HEK293 (cell line): ENCODE measurements at regions not wholly inside any gene's neighbourhood (a gene's known extent, or its start where the extent isn't known, plus 50 kb on each side); places are given as distances from the start of the nearest gene placed in this dataset.
A peak's percentile ranks its signal among the peaks of the same experiment; 100 is the strongest.

Experiments
- CTCF ChIA-PET: fragments of 350-600 bp; formaldehyde crosslinking; extraction: SDS; loops from one replicate; lab custom pipeline; 2021; ENCODE audit warnings: antibody characterized with exemption; lab: Yijun Ruan, JAX
- POLR2A ChIA-PET: fragments of 300-600 bp; formaldehyde crosslinking; extraction: SDS; loops from one replicate; lab custom pipeline; 2020; ENCODE audit warnings: antibody characterized with exemption, inconsistent platforms; lab: Yijun Ruan, JAX
- H3K27ac ChIP-seq: fragments of 200-500 bp; sonication (Bioruptor generic); 2 replicates; pipeline ENCODE4 v1.5.1; 2014; ENCODE audit warnings: low read depth, low read length, control low read depth, inconsistent platforms; ENCODE audit errors: extremely low read depth
- H3K36me3 ChIP-seq, 2 experiments: fragments of 200-500 bp in 1 of 2; sonication (Bioruptor generic) in 1 of 2; 1 replicate in 1 of 2; 2 replicates in 1 of 2; pipeline ENCODE4 v1.5.1; 2014 to 2017; ENCODE audit warnings: inconsistent platforms in 2 of 2, low read length in 2 of 2; ENCODE audit not compliant: control insufficient read depth in 2 of 2, insufficient read depth in 1 of 2
- H3K4me1 ChIP-seq: fragments of 200-500 bp; sonication (Bioruptor generic); 2 replicates; pipeline ENCODE4 v1.5.1; 2014; ENCODE audit warnings: mild to moderate bottlenecking, low read length, inconsistent platforms; ENCODE audit not compliant: control insufficient read depth, insufficient read depth
- H3K4me3 ChIP-seq: 2 replicates; pipeline ENCODE4 v1.5.1; 2011; ENCODE audit warnings: low read depth, mild to moderate bottlenecking, control low read depth, low read length, moderate library complexity
- H3K9me3 ChIP-seq: fragments of 200-500 bp; sonication (Bioruptor generic); 2 replicates; pipeline ENCODE4 v1.5.1; 2014; ENCODE audit warnings: low read depth, low read length, inconsistent platforms; ENCODE audit not compliant: control insufficient read depth, insufficient read depth
- BCL11B ChIP-seq: fragments of 450-650 bp; formaldehyde crosslinking; IDR thresholded peaks from 2 replicates; pipeline ENCODE4 v1.5.1; 2016; ENCODE audit warnings: low read depth, missing biosample characterization, missing genetic modification characterization
- ZNF155 ChIP-seq: fragments of 450-650 bp; formaldehyde crosslinking; IDR thresholded peaks from 2 replicates; pipeline ENCODE4 v1.5.1; 2016; ENCODE audit warnings: missing biosample characterization, missing genetic modification characterization
- ZNF175 ChIP-seq: fragments of 450-650 bp; formaldehyde crosslinking; IDR thresholded peaks from 2 replicates; pipeline ENCODE4 v1.5.1; 2016; ENCODE audit warnings: missing biosample characterization, missing genetic modification characterization
- ZNF302 ChIP-seq: fragments of 450-650 bp; formaldehyde crosslinking; IDR thresholded peaks from 2 replicates; pipeline ENCODE4 v1.5.1; 2016; ENCODE audit warnings: missing biosample characterization, missing genetic modification characterization, low read depth
- ZNF600 ChIP-seq: fragments of 450-650 bp; formaldehyde crosslinking; IDR thresholded peaks from 2 replicates; pipeline ENCODE4 v1.5.1; 2016; ENCODE audit warnings: missing biosample characterization, missing genetic modification characterization
- ZNF654 ChIP-seq: fragments of 450-650 bp; formaldehyde crosslinking; IDR thresholded peaks from 2 replicates; pipeline ENCODE4 v1.5.1; 2016; ENCODE audit warnings: low read depth, missing biosample characterization, missing genetic modification characterization
- ZNF670 ChIP-seq: fragments of 450-650 bp; formaldehyde crosslinking; IDR thresholded peaks from 2 replicates; pipeline ENCODE4 v1.5.1; 2016; ENCODE audit warnings: missing biosample characterization, missing genetic modification characterization, low read depth
- ZNF776 ChIP-seq: fragments of 450-650 bp; formaldehyde crosslinking; IDR thresholded peaks from 2 replicates; pipeline ENCODE4 v1.5.0; 2017; ENCODE audit warnings: missing biosample characterization, missing genetic modification characterization, borderline replicate concordance
- TF ChIP-seq, protein P1 (sequence below): fragments of 450-650 bp; formaldehyde crosslinking; IDR thresholded peaks from 2 replicates; pipeline ENCODE4 v1.5.1; 2016; ENCODE audit warnings: missing biosample characterization, missing genetic modification characterization
- TF ChIP-seq, protein P2 (sequence below): fragments of 450-650 bp; formaldehyde crosslinking; IDR thresholded peaks from 2 replicates; pipeline ENCODE4 v1.5.1; 2016; ENCODE audit warnings: missing biosample characterization, missing genetic modification characterization
- TF ChIP-seq, protein P3 (sequence below): fragments of 450-650 bp; formaldehyde crosslinking; IDR thresholded peaks from 2 replicates; pipeline ENCODE4 v1.5.1; 2017; ENCODE audit warnings: missing biosample characterization, missing genetic modification characterization
- TF ChIP-seq, protein P4 (sequence below): fragments of 450-650 bp; formaldehyde crosslinking; IDR thresholded peaks from 2 replicates; pipeline ENCODE4 v1.5.1; 2017; ENCODE audit warnings: missing biosample characterization, missing genetic modification characterization
- TF ChIP-seq, protein P5 (sequence below): fragments of 450-650 bp; formaldehyde crosslinking; IDR thresholded peaks from 2 replicates; pipeline ENCODE4 v1.5.1; 2016; ENCODE audit warnings: missing biosample characterization, missing genetic modification characterization, low read depth

DNA sequence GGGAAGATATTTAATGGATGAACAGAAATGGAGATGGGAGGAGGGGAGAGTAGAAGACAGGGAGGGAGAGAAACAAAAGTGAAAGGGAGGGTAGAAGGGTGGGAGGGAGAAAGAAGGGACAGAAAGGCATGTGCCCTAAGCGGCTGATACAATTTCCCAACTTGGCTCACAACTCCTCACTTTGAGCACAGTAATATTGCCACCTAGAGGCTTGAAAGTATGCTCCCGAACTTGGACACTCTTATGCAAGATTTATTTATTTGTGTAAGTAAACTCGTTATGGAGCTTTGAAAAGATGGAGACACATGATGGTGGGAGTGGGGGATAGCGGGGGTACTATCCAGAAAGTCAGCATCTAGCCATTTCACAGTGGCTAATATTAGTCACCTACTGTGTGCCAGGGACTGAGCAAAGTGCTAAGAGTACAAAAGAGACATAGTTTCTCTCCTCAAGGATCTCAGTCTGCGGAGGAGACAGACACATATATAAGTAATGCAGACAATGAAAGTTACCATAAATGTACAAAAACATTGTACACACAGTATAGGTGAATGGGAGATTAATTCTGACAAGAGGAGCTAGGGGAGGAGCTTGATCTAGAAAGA is 189.7 kb downstream of the SEC16B start:
- ChIA-PET CTCF (interaction anchor here (0.6 to 2.5 kb wide), 15 partner anchors 12 to 1223 kb away, joined by 3 to 9 read pairs (median 4); no protein-coding TSS in a partner anchor), POLR2A (no interaction called here)
- H3K4me3 ChIP-seq: no peak overlapping the region
- H3K27ac ChIP-seq: no peak overlapping the region
- no peaks in the 10 kb centered on the region for H3K4me1 ChIP-seq
- TF ChIP-seq ZNF654 (tag by site-specific recombination) (peak; percentile 59), ZNF776 (tag by site-specific recombination) (no peak)
- TF ChIP-seq, protein P1, sequence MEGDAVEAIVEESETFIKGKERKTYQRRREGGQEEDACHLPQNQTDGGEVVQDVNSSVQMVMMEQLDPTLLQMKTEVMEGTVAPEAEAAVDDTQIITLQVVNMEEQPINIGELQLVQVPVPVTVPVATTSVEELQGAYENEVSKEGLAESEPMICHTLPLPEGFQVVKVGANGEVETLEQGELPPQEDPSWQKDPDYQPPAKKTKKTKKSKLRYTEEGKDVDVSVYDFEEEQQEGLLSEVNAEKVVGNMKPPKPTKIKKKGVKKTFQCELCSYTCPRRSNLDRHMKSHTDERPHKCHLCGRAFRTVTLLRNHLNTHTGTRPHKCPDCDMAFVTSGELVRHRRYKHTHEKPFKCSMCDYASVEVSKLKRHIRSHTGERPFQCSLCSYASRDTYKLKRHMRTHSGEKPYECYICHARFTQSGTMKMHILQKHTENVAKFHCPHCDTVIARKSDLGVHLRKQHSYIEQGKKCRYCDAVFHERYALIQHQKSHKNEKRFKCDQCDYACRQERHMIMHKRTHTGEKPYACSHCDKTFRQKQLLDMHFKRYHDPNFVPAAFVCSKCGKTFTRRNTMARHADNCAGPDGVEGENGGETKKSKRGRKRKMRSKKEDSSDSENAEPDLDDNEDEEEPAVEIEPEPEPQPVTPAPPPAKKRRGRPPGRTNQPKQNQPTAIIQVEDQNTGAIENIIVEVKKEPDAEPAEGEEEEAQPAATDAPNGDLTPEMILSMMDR (tag by site-specific recombination): peak; percentile 52; the same call in 1 of the 2 replicates
- H3K36me3 ChIP-seq: no peaks in the 10 kb centered on the region
- no peaks in the 10 kb centered on the region for H3K9me3 ChIP-seq

DNA sequence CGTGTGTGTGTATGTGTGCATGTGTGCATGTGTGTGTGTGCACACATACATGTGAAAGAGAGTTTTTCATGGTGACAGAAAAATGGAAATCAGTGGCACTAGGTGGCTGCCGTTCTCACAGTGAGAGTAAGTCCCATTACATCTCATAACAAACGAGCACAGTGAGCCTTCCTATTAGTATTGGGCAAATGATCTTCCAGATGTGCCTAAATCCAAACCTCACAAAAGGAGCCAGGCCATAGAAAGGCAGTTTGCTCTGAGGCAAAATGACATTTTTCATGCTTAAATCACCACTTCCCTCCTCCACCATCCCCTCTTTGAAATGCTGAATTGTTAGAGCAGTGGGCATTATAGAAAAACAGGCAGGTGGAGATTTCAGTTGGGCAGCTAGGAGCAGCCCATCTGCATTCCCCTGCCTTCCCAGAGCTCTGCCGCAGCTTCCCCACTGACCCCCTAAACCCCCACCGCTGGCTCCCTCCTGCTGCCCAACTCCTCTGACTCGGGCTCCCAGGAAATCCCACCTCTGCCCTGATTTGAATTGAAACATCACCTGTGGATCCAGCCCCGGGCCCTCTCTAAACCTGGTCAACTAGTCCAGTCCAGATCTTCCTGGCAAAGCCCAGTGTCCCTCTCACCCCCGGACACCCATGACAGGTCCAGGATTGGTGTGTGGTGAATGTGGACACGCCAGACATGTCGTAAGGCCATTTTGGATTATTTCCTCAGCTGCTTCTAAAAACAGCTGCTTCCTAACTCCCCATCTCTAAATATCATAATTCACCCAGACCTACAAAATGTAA is 190.5 kb downstream of the SEC16B start:
- Histone ChIP-seq H3K27ac (no peak overlapping the region), H3K36me3 (no peaks in the 10 kb centered on the region), H3K4me1 (no peaks in the 10 kb centered on the region)
- ChIA-PET CTCF (interaction anchor here (0.6 to 2.5 kb wide), 5 partner anchors 12 to 883 kb away, joined by 3 to 9 read pairs (median 7); no protein-coding TSS in a partner anchor), POLR2A (no interaction called here)
- TF ChIP-seq, protein P2, sequence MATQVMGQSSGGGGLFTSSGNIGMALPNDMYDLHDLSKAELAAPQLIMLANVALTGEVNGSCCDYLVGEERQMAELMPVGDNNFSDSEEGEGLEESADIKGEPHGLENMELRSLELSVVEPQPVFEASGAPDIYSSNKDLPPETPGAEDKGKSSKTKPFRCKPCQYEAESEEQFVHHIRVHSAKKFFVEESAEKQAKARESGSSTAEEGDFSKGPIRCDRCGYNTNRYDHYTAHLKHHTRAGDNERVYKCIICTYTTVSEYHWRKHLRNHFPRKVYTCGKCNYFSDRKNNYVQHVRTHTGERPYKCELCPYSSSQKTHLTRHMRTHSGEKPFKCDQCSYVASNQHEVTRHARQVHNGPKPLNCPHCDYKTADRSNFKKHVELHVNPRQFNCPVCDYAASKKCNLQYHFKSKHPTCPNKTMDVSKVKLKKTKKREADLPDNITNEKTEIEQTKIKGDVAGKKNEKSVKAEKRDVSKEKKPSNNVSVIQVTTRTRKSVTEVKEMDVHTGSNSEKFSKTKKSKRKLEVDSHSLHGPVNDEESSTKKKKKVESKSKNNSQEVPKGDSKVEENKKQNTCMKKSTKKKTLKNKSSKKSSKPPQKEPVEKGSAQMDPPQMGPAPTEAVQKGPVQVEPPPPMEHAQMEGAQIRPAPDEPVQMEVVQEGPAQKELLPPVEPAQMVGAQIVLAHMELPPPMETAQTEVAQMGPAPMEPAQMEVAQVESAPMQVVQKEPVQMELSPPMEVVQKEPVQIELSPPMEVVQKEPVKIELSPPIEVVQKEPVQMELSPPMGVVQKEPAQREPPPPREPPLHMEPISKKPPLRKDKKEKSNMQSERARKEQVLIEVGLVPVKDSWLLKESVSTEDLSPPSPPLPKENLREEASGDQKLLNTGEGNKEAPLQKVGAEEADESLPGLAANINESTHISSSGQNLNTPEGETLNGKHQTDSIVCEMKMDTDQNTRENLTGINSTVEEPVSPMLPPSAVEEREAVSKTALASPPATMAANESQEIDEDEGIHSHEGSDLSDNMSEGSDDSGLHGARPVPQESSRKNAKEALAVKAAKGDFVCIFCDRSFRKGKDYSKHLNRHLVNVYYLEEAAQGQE (tag by site-specific recombination): no peak
- no peak for TF ChIP-seq ZNF600 (tag by site-specific recombination)
- TF ChIP-seq, protein P3, sequence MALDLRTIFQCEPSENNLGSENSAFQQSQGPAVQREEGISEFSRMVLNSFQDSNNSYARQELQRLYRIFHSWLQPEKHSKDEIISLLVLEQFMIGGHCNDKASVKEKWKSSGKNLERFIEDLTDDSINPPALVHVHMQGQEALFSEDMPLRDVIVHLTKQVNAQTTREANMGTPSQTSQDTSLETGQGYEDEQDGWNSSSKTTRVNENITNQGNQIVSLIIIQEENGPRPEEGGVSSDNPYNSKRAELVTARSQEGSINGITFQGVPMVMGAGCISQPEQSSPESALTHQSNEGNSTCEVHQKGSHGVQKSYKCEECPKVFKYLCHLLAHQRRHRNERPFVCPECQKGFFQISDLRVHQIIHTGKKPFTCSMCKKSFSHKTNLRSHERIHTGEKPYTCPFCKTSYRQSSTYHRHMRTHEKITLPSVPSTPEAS (tag by site-specific recombination): peak; percentile 63; the same call in 1 of the 2 replicates
- TF ChIP-seq, all 188 proteins: peak for 1
- no peaks in the 10 kb centered on the region for H3K9me3 ChIP-seq
- H3K4me3 ChIP-seq: no peak overlapping the region

DNA sequence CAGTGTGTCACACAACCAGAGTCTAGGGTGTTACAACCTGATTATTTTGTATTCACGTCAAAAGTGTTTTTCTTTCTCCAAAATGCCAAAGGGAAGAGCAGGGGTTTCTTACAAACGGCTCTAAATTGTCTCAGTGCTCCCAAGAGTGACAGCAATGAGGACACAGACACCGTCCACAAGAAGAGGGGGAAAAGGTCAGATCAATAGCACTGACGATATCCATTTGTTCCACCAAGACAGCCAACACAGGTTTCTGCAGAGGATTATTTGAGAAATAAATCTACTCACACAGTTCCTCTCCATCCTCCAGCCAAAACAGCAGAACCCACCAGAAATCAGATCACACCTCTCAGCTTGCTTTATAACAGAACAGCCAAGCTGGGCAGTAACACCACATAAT is 193.9 kb downstream of the SEC16B start:
- ChIA-PET POLR2A (no interaction called here), CTCF (interaction anchor here (0.6 kb wide), 1 partner anchor 827 kb away, joined by 4 read pairs; no protein-coding TSS in a partner anchor)
- H3K36me3 ChIP-seq: no peaks in the 10 kb centered on the region
- no peaks in the 10 kb centered on the region; the same call in 1 of the 2 replicates for H3K9me3 ChIP-seq
- no peak overlapping the region for H3K4me3 ChIP-seq
- no peak for TF ChIP-seq ZNF175 (tag by site-specific recombination)
- H3K27ac ChIP-seq: no peak overlapping the region
- no peaks in the 10 kb centered on the region for H3K4me1 ChIP-seq

DNA sequence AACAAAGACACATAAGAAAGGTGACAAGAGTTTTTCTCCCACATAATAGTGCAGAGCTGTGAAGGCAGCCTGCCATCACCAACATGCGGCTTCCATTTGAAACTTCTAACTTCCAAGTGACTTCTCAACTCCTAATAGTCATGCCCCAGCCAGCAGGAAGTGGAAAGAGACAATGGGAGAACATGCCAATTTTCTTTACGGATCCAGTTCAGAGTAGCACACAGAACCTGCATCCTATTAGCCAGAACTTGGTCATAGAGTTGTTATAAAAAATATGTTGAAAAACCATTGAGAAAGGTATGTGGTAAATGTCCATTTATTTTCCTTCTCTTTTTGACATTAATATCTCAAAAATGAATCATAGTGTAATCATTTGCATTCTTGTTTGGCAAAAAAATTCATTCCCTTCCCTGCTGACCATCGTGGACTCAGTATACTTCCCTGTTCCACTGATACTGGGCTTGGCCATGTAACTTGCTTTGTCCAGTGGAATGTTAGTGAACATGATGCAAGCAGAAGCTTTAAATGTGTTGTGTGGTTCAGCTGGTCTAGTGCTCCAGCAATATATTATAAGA is 197.4 kb downstream of the SEC16B start:
- H3K4me3 ChIP-seq: no peak overlapping the region
- no peak overlapping the region for H3K27ac ChIP-seq
- H3K36me3 ChIP-seq: no peaks in the 10 kb centered on the region
- H3K4me1 ChIP-seq: no peaks in the 10 kb centered on the region
- no peaks in the 10 kb centered on the region; the same call in 1 of the 2 replicates for H3K9me3 ChIP-seq
- ChIA-PET POLR2A (no interaction called here), CTCF (no interaction called here)
- TF ChIP-seq ZNF670 (tag by site-specific recombination) (no peak), ZNF155 (tag by site-specific recombination) (no peak), ZNF302 (tag by site-specific recombination) (no peak), BCL11B (no peak)
- TF ChIP-seq, protein P4, sequence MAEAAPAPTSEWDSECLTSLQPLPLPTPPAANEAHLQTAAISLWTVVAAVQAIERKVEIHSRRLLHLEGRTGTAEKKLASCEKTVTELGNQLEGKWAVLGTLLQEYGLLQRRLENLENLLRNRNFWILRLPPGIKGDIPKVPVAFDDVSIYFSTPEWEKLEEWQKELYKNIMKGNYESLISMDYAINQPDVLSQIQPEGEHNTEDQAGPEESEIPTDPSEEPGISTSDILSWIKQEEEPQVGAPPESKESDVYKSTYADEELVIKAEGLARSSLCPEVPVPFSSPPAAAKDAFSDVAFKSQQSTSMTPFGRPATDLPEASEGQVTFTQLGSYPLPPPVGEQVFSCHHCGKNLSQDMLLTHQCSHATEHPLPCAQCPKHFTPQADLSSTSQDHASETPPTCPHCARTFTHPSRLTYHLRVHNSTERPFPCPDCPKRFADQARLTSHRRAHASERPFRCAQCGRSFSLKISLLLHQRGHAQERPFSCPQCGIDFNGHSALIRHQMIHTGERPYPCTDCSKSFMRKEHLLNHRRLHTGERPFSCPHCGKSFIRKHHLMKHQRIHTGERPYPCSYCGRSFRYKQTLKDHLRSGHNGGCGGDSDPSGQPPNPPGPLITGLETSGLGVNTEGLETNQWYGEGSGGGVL (tag by site-specific recombination): no peak
- TF ChIP-seq, protein P5, sequence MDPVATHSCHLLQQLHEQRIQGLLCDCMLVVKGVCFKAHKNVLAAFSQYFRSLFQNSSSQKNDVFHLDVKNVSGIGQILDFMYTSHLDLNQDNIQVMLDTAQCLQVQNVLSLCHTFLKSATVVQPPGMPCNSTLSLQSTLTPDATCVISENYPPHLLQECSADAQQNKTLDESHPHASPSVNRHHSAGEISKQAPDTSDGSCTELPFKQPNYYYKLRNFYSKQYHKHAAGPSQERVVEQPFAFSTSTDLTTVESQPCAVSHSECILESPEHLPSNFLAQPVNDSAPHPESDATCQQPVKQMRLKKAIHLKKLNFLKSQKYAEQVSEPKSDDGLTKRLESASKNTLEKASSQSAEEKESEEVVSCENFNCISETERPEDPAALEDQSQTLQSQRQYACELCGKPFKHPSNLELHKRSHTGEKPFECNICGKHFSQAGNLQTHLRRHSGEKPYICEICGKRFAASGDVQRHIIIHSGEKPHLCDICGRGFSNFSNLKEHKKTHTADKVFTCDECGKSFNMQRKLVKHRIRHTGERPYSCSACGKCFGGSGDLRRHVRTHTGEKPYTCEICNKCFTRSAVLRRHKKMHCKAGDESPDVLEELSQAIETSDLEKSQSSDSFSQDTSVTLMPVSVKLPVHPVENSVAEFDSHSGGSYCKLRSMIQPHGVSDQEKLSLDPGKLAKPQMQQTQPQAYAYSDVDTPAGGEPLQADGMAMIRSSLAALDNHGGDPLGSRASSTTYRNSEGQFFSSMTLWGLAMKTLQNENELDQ (tag by site-specific recombination): no peak
